ENCODE measurements at regions not wholly inside any gene's neighbourhood (a gene's known extent, or its start where the extent isn't known, plus 50 kb on each side); places are given as distances from the start of the nearest gene placed in this dataset.

DNA sequence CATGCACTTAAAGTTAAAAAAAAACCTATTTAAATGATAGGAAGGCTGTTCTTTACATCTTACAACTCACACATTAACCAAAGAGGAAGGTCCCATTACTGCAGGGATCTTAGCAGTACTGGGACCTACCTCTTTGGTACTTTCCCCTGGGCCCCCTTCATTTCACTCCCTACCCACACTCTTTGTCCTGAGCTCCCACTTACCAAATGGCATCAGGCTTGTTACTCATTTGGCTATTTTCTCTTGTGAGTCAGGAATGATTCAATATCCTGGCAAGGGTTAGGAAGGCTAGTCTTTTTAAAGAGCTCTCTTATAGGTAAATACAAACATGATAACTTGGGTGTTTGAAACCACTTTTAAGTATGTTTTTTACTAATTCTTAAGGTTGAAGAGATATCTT is 117.4 kb upstream of the ELL2 start:
- no peaks in the 10 kb centered on the region for H3K27me3 ChIP-seq
- no peak overlapping the region for H3K4me3 ChIP-seq
- H3K36me3 ChIP-seq: no peaks in the 10 kb centered on the region
- no peak for DNase-seq
- intact Hi-C loops (cut with DNase I; ENCODE audit: low total_unique reads): no loop called here
- TF ChIP-seq CTCF (IDR thresholded peaks at IDR 0.05) (no peak), POLR2A (IDR thresholded peaks at IDR 0.05) (no peak), EP300 (IDR thresholded peaks at IDR 0.05) (no peak), POLR2AphosphoS5 (IDR thresholded peaks at IDR 0.05) (peak in 1 of 3 donors; percentile 24)
- H3K9me3 ChIP-seq: no peaks in the 10 kb centered on the region
- peaks cover 0 to 18% (median 0%) of the 10 kb centered on the region in 4 donors for H3K4me1 ChIP-seq
- no peak overlapping the region for H3K27ac ChIP-seq

DNA sequence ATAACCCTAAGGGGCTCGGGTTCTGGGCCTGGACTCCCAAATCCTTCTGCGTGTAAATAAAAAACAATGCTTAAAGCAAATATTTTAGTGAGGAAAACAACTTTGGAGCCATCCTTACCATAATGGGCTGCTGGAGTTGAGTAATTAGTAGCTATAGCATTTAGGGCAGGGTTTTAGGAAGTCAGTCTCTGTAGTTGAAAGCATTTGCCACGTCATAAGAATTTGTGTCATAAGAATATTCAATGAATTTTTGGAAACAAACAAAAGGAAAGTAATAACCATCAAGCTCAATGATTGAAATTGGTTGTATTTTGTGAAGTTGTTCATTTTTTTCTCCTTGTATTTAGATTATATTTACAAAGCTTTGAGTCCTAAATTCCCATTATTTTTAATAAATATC is 114.8 kb upstream of the ELL2 start:
- H3K27me3 ChIP-seq: no peaks in the 10 kb centered on the region
- WGBS, 5 donors: 82 to 88% (median 84%) methylated on average over 3 of the region's 3 CpGs
- no peaks in the 10 kb centered on the region for H3K9me3 ChIP-seq
- H3K4me1 ChIP-seq: peaks cover 0 to 23% (median 0%) of the 10 kb centered on the region in 4 donors
- TF ChIP-seq EP300 (IDR thresholded peaks at IDR 0.05): no peak
- TF ChIP-seq POLR2AphosphoS5 (IDR thresholded peaks at IDR 0.05): no peak
- TF ChIP-seq CTCF (IDR thresholded peaks at IDR 0.05): no peak
- no peak for TF ChIP-seq POLR2A (IDR thresholded peaks at IDR 0.05)
- no peak for DNase-seq
- intact Hi-C loops (cut with DNase I; ENCODE audit: low total_unique reads): no loop called here
- no peaks in the 10 kb centered on the region for H3K36me3 ChIP-seq
- H3K27ac ChIP-seq: no peak overlapping the region
- no peak overlapping the region for H3K4me3 ChIP-seq

DNA sequence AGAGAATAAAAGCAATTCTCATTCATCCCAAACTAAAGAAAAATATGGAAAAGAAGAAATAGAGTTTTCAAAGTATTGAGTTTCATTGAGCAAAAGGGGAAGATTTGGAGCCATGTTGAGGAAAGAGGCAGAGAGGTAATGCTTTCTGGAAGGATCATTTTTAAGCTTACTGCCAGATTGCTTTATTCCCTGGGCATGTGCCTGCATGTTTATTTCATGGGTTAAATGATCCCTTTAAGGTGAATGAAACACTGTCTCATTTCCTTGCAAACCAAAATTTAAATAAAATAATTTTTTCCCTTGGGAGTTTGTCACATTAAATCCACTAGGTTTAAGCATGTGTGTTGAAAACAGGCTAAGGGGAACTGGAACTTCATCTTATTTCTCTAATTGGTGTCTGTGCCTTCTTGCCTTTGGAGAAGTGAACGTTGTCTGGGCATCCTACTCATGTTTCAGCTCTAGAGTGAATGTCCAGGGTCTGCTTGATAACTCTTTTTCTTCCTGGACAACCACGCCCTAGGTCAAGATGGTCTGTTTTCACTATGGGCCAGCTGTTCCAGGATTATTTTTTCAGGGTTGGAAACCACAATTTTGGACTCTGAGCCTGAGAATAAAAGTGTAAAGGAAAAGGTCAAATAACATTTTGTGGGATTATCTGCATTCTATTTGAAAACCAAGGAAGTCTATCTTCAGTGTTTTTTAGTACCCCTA is 114.1 kb upstream of the ELL2 start:
- no peak overlapping the region for H3K27ac ChIP-seq
- no peak overlapping the region for H3K4me3 ChIP-seq
- TF ChIP-seq POLR2AphosphoS5 (IDR thresholded peaks at IDR 0.05): no peak
- TF ChIP-seq EP300 (IDR thresholded peaks at IDR 0.05): no peak
- TF ChIP-seq CTCF (IDR thresholded peaks at IDR 0.05): no peak
- TF ChIP-seq POLR2A (IDR thresholded peaks at IDR 0.05): no peak
- intact Hi-C loops (cut with DNase I; ENCODE audit: low total_unique reads): no loop called here
- no peaks in the 10 kb centered on the region for H3K27me3 ChIP-seq
- no peak for DNase-seq
- no peaks in the 10 kb centered on the region for H3K9me3 ChIP-seq
- H3K4me1 ChIP-seq: peaks cover 0 to 23% (median 0%) of the 10 kb centered on the region in 4 donors
- H3K36me3 ChIP-seq: no peaks in the 10 kb centered on the region
- 59 to 74% (median 67%) methylated on average over 2 of the region's 2 CpGs for WGBS, 5 donors

GRCh38 chr5:96074870-96075269 is 113.2 kb upstream of the ELL2 start:
- DNase-seq: no peak
- TF ChIP-seq POLR2AphosphoS5 (IDR thresholded peaks at IDR 0.05) (no peak), CTCF (IDR thresholded peaks at IDR 0.05) (no peak), POLR2A (IDR thresholded peaks at IDR 0.05) (no peak), EP300 (IDR thresholded peaks at IDR 0.05) (no peak)
- intact Hi-C loops (cut with DNase I; ENCODE audit: low total_unique reads): no loop called here
- H3K9me3 ChIP-seq: no peaks in the 10 kb centered on the region
- H3K36me3 ChIP-seq: no peaks in the 10 kb centered on the region
- no peak overlapping the region for H3K27ac ChIP-seq
- H3K4me3 ChIP-seq: no peak overlapping the region
- H3K4me1 ChIP-seq: peaks cover 0 to 23% (median 0%) of the 10 kb centered on the region in 4 donors
- H3K27me3 ChIP-seq: no peaks in the 10 kb centered on the region
- 34 to 48% (median 42%) methylated on average over 2 of the region's 2 CpGs for WGBS, 5 donors

All from stomach (tissue), 8 donors.